IMR-90 (cell line): ENCODE measurements at regions not wholly inside any gene's neighbourhood (a gene's known extent, or its start where the extent isn't known, plus 50 kb on each side); places are given as distances from the start of the nearest gene placed in this dataset.
"Not testable (repeated sequence)": the region's sequence is repeated elsewhere in the genome, so short reads cannot be mapped to it uniquely, and the experiment has no call there.

Experiments
- BHLHE40 ChIP-seq: fragments of 150-350 bp; IDR thresholded peaks from 2 replicates; pipeline ENCODE4 v1.6.1; 2016; ENCODE audit warnings: mild to moderate bottlenecking, low read depth, low read length
- CTCF ChIP-seq: conservative IDR thresholded peaks from 2 replicates; pipeline ENCODE4 v1.5.1; 2012; ENCODE audit warnings: mild to moderate bottlenecking, low read depth, low read length, improper control_type of control experiment
- ELK1 ChIP-seq: fragments of 150-350 bp; IDR thresholded peaks from 2 replicates; pipeline ENCODE4 v1.6.1; 2016; ENCODE audit warnings: low read depth, mild to moderate bottlenecking, low read length, moderate library complexity, borderline replicate concordance
- FOS ChIP-seq: fragments of 150-350 bp; IDR thresholded peaks from 2 replicates; pipeline ENCODE4 v1.6.1; 2016; ENCODE audit warnings: low read depth, low read length
- MAFK ChIP-seq: IDR thresholded peaks from 2 replicates; pipeline ENCODE4 v1.6.1; 2012; ENCODE audit warnings: low read depth, low read length, improper control_type of control experiment
- MAZ ChIP-seq: IDR thresholded peaks from 2 replicates; pipeline ENCODE4 v1.6.1; 2012; ENCODE audit warnings: low read depth, mild to moderate bottlenecking, low read length, improper control_type of control experiment, moderate library complexity, borderline replicate concordance
- MXI1 ChIP-seq: IDR thresholded peaks from 2 replicates; pipeline ENCODE4 v1.6.1; 2012; ENCODE audit warnings: low read depth, mild to moderate bottlenecking, low read length, moderate library complexity, borderline replicate concordance
- NFE2L2 ChIP-seq: fragments of 150-350 bp; IDR thresholded peaks from 2 replicates; pipeline ENCODE4 v1.6.1; 2016; ENCODE audit warnings: low read depth, mild to moderate bottlenecking, low read length
- POLR2A ChIP-seq: IDR thresholded peaks from 2 replicates; pipeline ENCODE4 v1.6.1; 2012; ENCODE audit warnings: mild to moderate bottlenecking, low read depth, low read length
- RAD21 ChIP-seq: IDR thresholded peaks from 2 replicates; pipeline ENCODE4 v1.6.1; 2012; ENCODE audit warnings: low read length, improper control_type of control experiment
- RCOR1 ChIP-seq: IDR thresholded peaks from 2 replicates; pipeline ENCODE4 v1.6.1; 2012; ENCODE audit warnings: mild to moderate bottlenecking, low read length, improper control_type of control experiment; ENCODE audit not compliant: insufficient replicate concordance
- RFX5 ChIP-seq: IDR thresholded peaks from 2 replicates; pipeline ENCODE4 v1.8.0; 2012; ENCODE audit warnings: low read depth, mild to moderate bottlenecking, low read length, moderate library complexity
- SMC3 ChIP-seq: fragments of 150-350 bp; IDR thresholded peaks from 2 replicates; pipeline ENCODE4 v1.6.1; 2016; ENCODE audit warnings: low read depth, mild to moderate bottlenecking, antibody characterized with exemption, low read length, moderate library complexity
- TF ChIP-seq, protein P1 (sequence below): fragments of 150-350 bp; IDR thresholded peaks from 2 replicates; pipeline ENCODE4 v1.6.1; 2017; ENCODE audit warnings: mild to moderate bottlenecking, antibody characterized with exemption, low read length, low read depth

- not testable (repeated sequence) for TF ChIP-seq CTCF, BHLHE40, POLR2A, RFX5, RCOR1, MAZ, ELK1, SMC3, MAFK, MXI1, RAD21, NFE2L2, FOS
- TF ChIP-seq, protein P1, sequence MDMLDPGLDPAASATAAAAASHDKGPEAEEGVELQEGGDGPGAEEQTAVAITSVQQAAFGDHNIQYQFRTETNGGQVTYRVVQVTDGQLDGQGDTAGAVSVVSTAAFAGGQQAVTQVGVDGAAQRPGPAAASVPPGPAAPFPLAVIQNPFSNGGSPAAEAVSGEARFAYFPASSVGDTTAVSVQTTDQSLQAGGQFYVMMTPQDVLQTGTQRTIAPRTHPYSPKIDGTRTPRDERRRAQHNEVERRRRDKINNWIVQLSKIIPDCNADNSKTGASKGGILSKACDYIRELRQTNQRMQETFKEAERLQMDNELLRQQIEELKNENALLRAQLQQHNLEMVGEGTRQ, result not testable (repeated sequence)
These were observed 128.4 kb upstream of the RAPGEF2 start for GRCh38 chr4:158974438-158974837.
